IMR-90 (cell line): ENCODE measurements at regions not wholly inside any gene's neighbourhood (a gene's known extent, or its start where the extent isn't known, plus 50 kb on each side); places are given as distances from the start of the nearest gene placed in this dataset.

Experiments used
- ATAC-seq: fragments of 200-7000 bp; cut with Tn5 transposase; 2 replicates; pipeline ENCODE4 v1.9.1; 2020; ENCODE audit warnings: low read depth, mild to moderate bottlenecking, moderate library complexity
- BruUV-seq: library from RNA; stranded (reverse); fragments of 400-500 nt; replicated peaks from 2 replicates; lab custom pipeline; 2021; lab: Mats Ljungman, UMichigan
- CTCF ChIA-PET: fragments of 300-600 bp; formaldehyde crosslinking; extraction: SDS; loops from one replicate; lab custom pipeline; 2021; ENCODE audit warnings: antibody characterized with exemption; lab: Yijun Ruan, JAX
- POLR2A ChIA-PET: fragments of 300-600 bp; sonication (Branson Sonifier 250); formaldehyde crosslinking; loops from one replicate; lab custom pipeline; 2022; ENCODE audit warnings: antibody characterized with exemption; ENCODE audit not compliant: unreplicated experiment; lab: Charles Lee
- DNase-seq: peaks from one replicate; pipeline ENCODE4 v3.0.0; 2013
- H2AFZ ChIP-seq: replicated peaks from 2 replicates; pipeline ENCODE3; 2013; ENCODE audit warnings: low read length, mild to moderate bottlenecking; ENCODE audit not compliant: poor library complexity
- H2AK5ac ChIP-seq: 2 replicates; pipeline ENCODE4 v1.6.1; 2013; ENCODE audit warnings: low read depth, low read length, inconsistent platforms
- H2AK9ac ChIP-seq: replicated peaks from 2 replicates; pipeline ENCODE3; 2013; ENCODE audit warnings: mild to moderate bottlenecking, low read depth, low read length, moderate library complexity; ENCODE audit not compliant: poor library complexity
- H2BK120ac ChIP-seq: 2 replicates; pipeline ENCODE4 v1.6.1; 2013; ENCODE audit warnings: low read depth, low read length, inconsistent platforms
- H2BK15ac ChIP-seq: 3 replicates; pipeline ENCODE4 v1.6.1; 2013; ENCODE audit warnings: low read depth, low read length, inconsistent platforms
- H2BK20ac ChIP-seq: 2 replicates; pipeline ENCODE4 v1.6.1; 2013; ENCODE audit warnings: low read depth, mild to moderate bottlenecking, inconsistent platforms, low read length, moderate library complexity
- H2BK5ac ChIP-seq: 2 replicates; pipeline ENCODE4 v1.6.1; 2013; ENCODE audit warnings: mild to moderate bottlenecking, low read depth, low read length, inconsistent platforms; ENCODE audit not compliant: poor library complexity, severe bottlenecking
- H3K14ac ChIP-seq: replicated peaks from 2 replicates; pipeline ENCODE4 v1.6.1; 2013; ENCODE audit warnings: low read depth, low read length, inconsistent platforms
- H3K18ac ChIP-seq: 2 replicates; pipeline ENCODE4 v1.6.1; 2013; ENCODE audit warnings: low read depth, low read length, control low read depth
- H3K23ac ChIP-seq: 2 replicates; pipeline ENCODE4 v1.6.1; 2013; ENCODE audit warnings: low read depth, low read length, inconsistent platforms
- H3K27ac ChIP-seq: 2 replicates; pipeline ENCODE4 v1.5.1; 2013; ENCODE audit warnings: mild to moderate bottlenecking, control low read depth, low read length; ENCODE audit not compliant: insufficient read depth
- H3K27me3 ChIP-seq: 2 replicates; pipeline ENCODE4 v1.6.1; 2013; ENCODE audit warnings: low read length; ENCODE audit not compliant: control insufficient read depth, insufficient read depth
- H3K36me3 ChIP-seq: 2 replicates; pipeline ENCODE4 v1.6.1; 2013; ENCODE audit warnings: low read length, mixed read lengths; ENCODE audit not compliant: control insufficient read depth, insufficient read depth
- H3K4ac ChIP-seq: 2 replicates; pipeline ENCODE4 v1.6.1; 2013; ENCODE audit warnings: low read depth, low read length, inconsistent platforms
- H3K4me1 ChIP-seq: 2 replicates; pipeline ENCODE4 v1.6.1; 2013; ENCODE audit warnings: low read length, mixed read lengths; ENCODE audit not compliant: control insufficient read depth, insufficient read depth
- H3K4me2 ChIP-seq: 2 replicates; pipeline ENCODE4 v1.6.1; 2013; ENCODE audit warnings: low read depth, mild to moderate bottlenecking, control low read depth, low read length, moderate library complexity
- H3K4me3 ChIP-seq: 2 replicates; pipeline ENCODE4 v1.5.1; 2013; ENCODE audit warnings: low read depth, mild to moderate bottlenecking, control low read depth, low read length, moderate library complexity; ENCODE audit not compliant: insufficient read depth
- H3K56ac ChIP-seq: 2 replicates; pipeline ENCODE4 v1.6.1; 2013; ENCODE audit warnings: low read length, inconsistent platforms; ENCODE audit not compliant: insufficient read depth; ENCODE audit errors: extremely low read depth
- H3K79me1 ChIP-seq, 2 experiments: 2 replicates each; pipeline ENCODE4 v1.6.1; 2013; ENCODE audit warnings: low read length in 2 of 2, inconsistent platforms in 1 of 2, low read depth in 1 of 2
- H3K9ac ChIP-seq: 2 replicates; pipeline ENCODE4 v1.6.1; 2013; ENCODE audit warnings: low read depth, low read length, control low read depth
- H3K9me1 ChIP-seq: 2 replicates; pipeline ENCODE4 v1.6.1; 2013; ENCODE audit warnings: low read length, inconsistent platforms; ENCODE audit not compliant: insufficient read depth
- H3K9me3 ChIP-seq: 2 replicates; pipeline ENCODE4 v1.6.1; 2013; ENCODE audit warnings: low read length; ENCODE audit not compliant: control insufficient read depth, insufficient read depth
- H4K20me1 ChIP-seq: 2 replicates; pipeline ENCODE4 v1.6.1; 2013; ENCODE audit warnings: low read length, inconsistent platforms; ENCODE audit not compliant: insufficient read depth
- H4K5ac ChIP-seq: 2 replicates; pipeline ENCODE4 v1.6.1; 2013; ENCODE audit warnings: mild to moderate bottlenecking, low read depth, low read length, control low read depth
- H4K8ac ChIP-seq, 2 experiments: 2 replicates each; pipeline ENCODE4 v1.6.1; 2013; ENCODE audit warnings: low read depth in 2 of 2, low read length in 2 of 2, control low read depth in 1 of 2, inconsistent platforms in 1 of 2
- H4K91ac ChIP-seq: 2 replicates; pipeline ENCODE4 v1.6.1; 2013; ENCODE audit warnings: low read depth, low read length, inconsistent platforms; ENCODE audit not compliant: insufficient read depth
- BHLHE40 ChIP-seq: fragments of 150-350 bp; IDR thresholded peaks from 2 replicates; pipeline ENCODE4 v1.6.1; 2016; ENCODE audit warnings: mild to moderate bottlenecking, low read depth, low read length
- CEBPB ChIP-seq: IDR thresholded peaks from 2 replicates; pipeline ENCODE4 v1.6.1; 2012; ENCODE audit warnings: low read depth, low read length, improper control_type of control experiment
- CHD1 ChIP-seq: IDR thresholded peaks from 2 replicates; pipeline ENCODE4 v1.6.1; 2012; ENCODE audit warnings: low read depth, low read length, improper control_type of control experiment
- FOS ChIP-seq: fragments of 150-350 bp; IDR thresholded peaks from 2 replicates; pipeline ENCODE4 v1.6.1; 2016; ENCODE audit warnings: low read depth, low read length
- MAFK ChIP-seq: IDR thresholded peaks from 2 replicates; pipeline ENCODE4 v1.6.1; 2012; ENCODE audit warnings: low read depth, low read length, improper control_type of control experiment
- MXI1 ChIP-seq: IDR thresholded peaks from 2 replicates; pipeline ENCODE4 v1.6.1; 2012; ENCODE audit warnings: low read depth, mild to moderate bottlenecking, low read length, moderate library complexity, borderline replicate concordance
- NFE2L2 ChIP-seq: fragments of 150-350 bp; IDR thresholded peaks from 2 replicates; pipeline ENCODE4 v1.6.1; 2016; ENCODE audit warnings: low read depth, mild to moderate bottlenecking, low read length
- POLR2A ChIP-seq: IDR thresholded peaks from 2 replicates; pipeline ENCODE4 v1.6.1; 2012; ENCODE audit warnings: mild to moderate bottlenecking, low read depth, low read length
- RAD21 ChIP-seq: IDR thresholded peaks from 2 replicates; pipeline ENCODE4 v1.6.1; 2012; ENCODE audit warnings: low read length, improper control_type of control experiment
- RCOR1 ChIP-seq: IDR thresholded peaks from 2 replicates; pipeline ENCODE4 v1.6.1; 2012; ENCODE audit warnings: mild to moderate bottlenecking, low read length, improper control_type of control experiment; ENCODE audit not compliant: insufficient replicate concordance
- RFX5 ChIP-seq: IDR thresholded peaks from 2 replicates; pipeline ENCODE4 v1.8.0; 2012; ENCODE audit warnings: low read depth, mild to moderate bottlenecking, low read length, moderate library complexity
- SMC3 ChIP-seq: fragments of 150-350 bp; IDR thresholded peaks from 2 replicates; pipeline ENCODE4 v1.6.1; 2016; ENCODE audit warnings: low read depth, mild to moderate bottlenecking, antibody characterized with exemption, low read length, moderate library complexity
- USF2 ChIP-seq: fragments of 150-350 bp; IDR thresholded peaks from 2 replicates; pipeline ENCODE4 v1.6.1; 2017; ENCODE audit warnings: mild to moderate bottlenecking, antibody characterized with exemption, low read length, low read depth
- WGBS, 2 experiments: methylation state at CpG; one replicate each; pipeline versions ENCODE4 v1.1.5 to v1.1.7; 2013; ENCODE audit warnings: missing lambda C conversion rate in 2 of 2; ENCODE audit not compliant: insufficient read length in 1 of 2; ENCODE audit errors: extremely low coverage in 2 of 2; 5-methylcytosine and 5-hydroxymethylcytosine counted together
- dilution Hi-C: fragments of 300-500 bp; cut with HindIII; formaldehyde crosslinking; loops from one replicate; pipeline ENCODE4 v1.14.3; 2018; ENCODE audit warnings: low sequenced_read_pairs; ENCODE audit not compliant: unreplicated experiment
- in situ Hi-C: fragments of 300-500 bp; cut with MboI; formaldehyde crosslinking; loops from 3 replicates; pipeline ENCODE4 v1.14.3; 2019; ENCODE audit warnings: low sequenced_read_pairs, inconsistent platforms, mixed read lengths
- intact Hi-C: fragments of 100-400 bp; cut with micrococcal nuclease; formaldehyde crosslinking; loops from 2 replicates; pipeline ENCODE4 v1.10.0; 2022
- TF ChIP-seq, protein P1 (sequence below): fragments of 150-350 bp; IDR thresholded peaks from 2 replicates; pipeline ENCODE4 v1.6.1; 2016; ENCODE audit warnings: low read depth, mild to moderate bottlenecking, low read length, moderate library complexity, borderline replicate concordance
- TF ChIP-seq, protein P2 (sequence below): conservative IDR thresholded peaks from 2 replicates; pipeline ENCODE4 v1.5.1; 2012; ENCODE audit warnings: mild to moderate bottlenecking, low read depth, low read length, improper control_type of control experiment

DNA sequence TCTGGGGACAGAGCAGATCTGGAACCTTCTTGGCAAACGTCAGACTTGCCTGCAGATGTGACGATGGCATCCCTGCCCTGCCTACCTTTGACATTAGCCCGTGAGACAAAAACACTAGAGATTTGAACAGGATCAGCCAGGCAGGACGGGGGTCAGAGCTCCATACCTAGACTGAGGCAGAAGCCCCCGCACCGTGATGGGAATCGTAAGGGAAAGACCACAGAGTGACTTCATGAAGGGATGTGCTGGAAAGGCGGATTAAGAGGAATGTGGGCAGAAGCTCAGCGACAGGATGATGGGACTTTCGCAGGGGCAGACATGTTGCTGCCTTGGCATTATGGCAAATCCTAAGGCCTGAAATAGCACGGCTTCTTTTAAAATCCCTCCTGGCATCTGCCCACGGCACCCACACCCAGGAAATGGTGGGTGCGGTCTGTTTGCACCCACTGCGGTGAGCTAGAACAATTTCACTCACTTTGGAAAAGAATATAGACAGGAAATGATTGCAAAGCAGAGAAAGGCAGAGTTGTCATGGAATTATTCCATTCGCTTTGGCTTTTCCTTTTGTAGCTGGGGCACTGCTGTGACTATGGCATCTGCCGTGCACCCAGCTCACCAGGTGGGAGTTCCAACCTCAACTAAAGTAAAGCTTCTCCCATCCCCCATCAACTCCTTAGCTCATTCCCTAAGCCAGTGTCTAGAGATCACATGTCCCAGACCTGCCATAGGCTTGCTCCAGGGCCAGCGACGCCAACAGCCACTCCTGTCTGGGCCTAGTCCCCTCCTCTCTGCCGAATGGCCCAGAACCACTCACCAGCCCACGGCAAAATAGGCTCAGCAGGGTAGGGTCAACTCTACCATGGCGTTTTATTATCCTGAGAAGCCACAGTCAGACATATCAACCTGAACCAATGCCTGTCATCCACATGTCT is 112.7 kb upstream of the NPAS2 start:
- H3K27me3 ChIP-seq, result peaks cover 23% of the 10 kb centered on the region
- 77% methylated on average over 5 of the region's 21 CpGs; no CpG with 5 or more reads in 1 of the 2 experiments for WGBS, 2 experiments
- no peak overlapping the region for H4K91ac ChIP-seq
- H3K27ac ChIP-seq, result no peak overlapping the region
- in situ Hi-C loops (no loop called here), intact Hi-C loops (no loop called here), dilution Hi-C loops (no loop called here)
- no peak overlapping the region for H4K8ac ChIP-seq
- no peaks in the 10 kb centered on the region for H3K4me1 ChIP-seq
- H3K4me3 ChIP-seq, result no peak overlapping the region
- no peak overlapping the region for H3K9ac ChIP-seq
- TF ChIP-seq USF2, result no peak
- no peak for TF ChIP-seq RCOR1
- no peak for TF ChIP-seq SMC3
- no peak for TF ChIP-seq RAD21
- TF ChIP-seq BHLHE40, result no peak
- TF ChIP-seq, protein P1, sequence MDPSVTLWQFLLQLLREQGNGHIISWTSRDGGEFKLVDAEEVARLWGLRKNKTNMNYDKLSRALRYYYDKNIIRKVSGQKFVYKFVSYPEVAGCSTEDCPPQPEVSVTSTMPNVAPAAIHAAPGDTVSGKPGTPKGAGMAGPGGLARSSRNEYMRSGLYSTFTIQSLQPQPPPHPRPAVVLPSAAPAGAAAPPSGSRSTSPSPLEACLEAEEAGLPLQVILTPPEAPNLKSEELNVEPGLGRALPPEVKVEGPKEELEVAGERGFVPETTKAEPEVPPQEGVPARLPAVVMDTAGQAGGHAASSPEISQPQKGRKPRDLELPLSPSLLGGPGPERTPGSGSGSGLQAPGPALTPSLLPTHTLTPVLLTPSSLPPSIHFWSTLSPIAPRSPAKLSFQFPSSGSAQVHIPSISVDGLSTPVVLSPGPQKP, result no peak
- no peak for TF ChIP-seq CEBPB
- no peak for TF ChIP-seq MXI1
- TF ChIP-seq MAFK, result no peak
- TF ChIP-seq, protein P2, sequence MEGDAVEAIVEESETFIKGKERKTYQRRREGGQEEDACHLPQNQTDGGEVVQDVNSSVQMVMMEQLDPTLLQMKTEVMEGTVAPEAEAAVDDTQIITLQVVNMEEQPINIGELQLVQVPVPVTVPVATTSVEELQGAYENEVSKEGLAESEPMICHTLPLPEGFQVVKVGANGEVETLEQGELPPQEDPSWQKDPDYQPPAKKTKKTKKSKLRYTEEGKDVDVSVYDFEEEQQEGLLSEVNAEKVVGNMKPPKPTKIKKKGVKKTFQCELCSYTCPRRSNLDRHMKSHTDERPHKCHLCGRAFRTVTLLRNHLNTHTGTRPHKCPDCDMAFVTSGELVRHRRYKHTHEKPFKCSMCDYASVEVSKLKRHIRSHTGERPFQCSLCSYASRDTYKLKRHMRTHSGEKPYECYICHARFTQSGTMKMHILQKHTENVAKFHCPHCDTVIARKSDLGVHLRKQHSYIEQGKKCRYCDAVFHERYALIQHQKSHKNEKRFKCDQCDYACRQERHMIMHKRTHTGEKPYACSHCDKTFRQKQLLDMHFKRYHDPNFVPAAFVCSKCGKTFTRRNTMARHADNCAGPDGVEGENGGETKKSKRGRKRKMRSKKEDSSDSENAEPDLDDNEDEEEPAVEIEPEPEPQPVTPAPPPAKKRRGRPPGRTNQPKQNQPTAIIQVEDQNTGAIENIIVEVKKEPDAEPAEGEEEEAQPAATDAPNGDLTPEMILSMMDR, result no peak
- no peak for TF ChIP-seq FOS
- no peak for TF ChIP-seq NFE2L2
- TF ChIP-seq POLR2A, result no peak
- TF ChIP-seq CHD1, result no peak
- TF ChIP-seq RFX5, result no peak
- no peak overlapping the region for H2BK120ac ChIP-seq
- H2BK20ac ChIP-seq, result no peak overlapping the region
- no peak overlapping the region for H2AK5ac ChIP-seq
- H3K4me2 ChIP-seq, result no peak overlapping the region
- H2BK5ac ChIP-seq, result no peak overlapping the region
- H3K14ac ChIP-seq, result no peak overlapping the region
- H3K36me3 ChIP-seq, result no peaks in the 10 kb centered on the region
- ChIA-PET CTCF (no interaction called here), POLR2A (no interaction called here)
- no peak for DNase-seq
- no peaks in the 10 kb centered on the region for H3K9me3 ChIP-seq
- no peaks in the 10 kb centered on the region for H3K9me1 ChIP-seq
- no peak overlapping the region for H3K18ac ChIP-seq
- H3K79me1 ChIP-seq, result no peaks in the 10 kb centered on the region
- no peak overlapping the region for H3K56ac ChIP-seq
- no peaks in the 10 kb centered on the region for H4K20me1 ChIP-seq
- H2BK15ac ChIP-seq, result no peak overlapping the region
- no peak overlapping the region for H3K23ac ChIP-seq
- no peak overlapping the region for H2AK9ac ChIP-seq
- BruUV-seq, result no TSS peak
- no peak overlapping the region for H4K5ac ChIP-seq
- H3K4ac ChIP-seq, result no peak overlapping the region
- H2AFZ ChIP-seq, result no peak overlapping the region
- ATAC-seq, result no peak
